Heart left ventricle (tissue), 16 donors: ENCODE measurements at regions not wholly inside any gene's neighbourhood (a gene's known extent, or its start where the extent isn't known, plus 50 kb on each side); places are given as distances from the start of the nearest gene placed in this dataset.

Experiments used
- ATAC-seq, 4 donors: fragments of 200-7000 bp; cut with Tn5 transposase; one replicate each; pipeline ENCODE4 v1.9.1; 2020 to 2022; ENCODE audit warnings: moderate library complexity in 4 of 4, mild to moderate bottlenecking in 3 of 4, moderate number of reproducible peaks in 1 of 4
- DNase-seq, 5 donors: peaks; one replicate each; pipeline ENCODE4 v3.0.0-alpha.2; 2020
- H3K27ac ChIP-seq, 12 donors: fragments of 200-600 bp; sonication (generic) in 4 of 12; one replicate each; pipeline versions ENCODE4 v1.5.0 to v1.8.0; 2016 to 2022; ENCODE audit warnings: mild to moderate bottlenecking in 2 of 12
- H3K27me3 ChIP-seq, 9 donors: fragments of 200-600 bp; sonication (generic) in 2 of 9; one replicate each; pipeline versions ENCODE4 v1.5.1 to v1.8.0; 2016 to 2022; ENCODE audit warnings: mild to moderate bottlenecking in 3 of 9
- H3K36me3 ChIP-seq, 9 donors: fragments of 200-600 bp; sonication (generic) in 2 of 9; one replicate each; pipeline versions ENCODE4 v1.5.0 to v1.8.0; 2018 to 2022; ENCODE audit warnings: mild to moderate bottlenecking in 2 of 9
- H3K4me1 ChIP-seq, 12 donors: fragments of 200-600 bp; sonication (generic) in 4 of 12; one replicate each; pipeline versions ENCODE4 v1.5.0 to v1.8.0; 2016 to 2022; ENCODE audit warnings: mild to moderate bottlenecking in 3 of 12
- H3K4me3 ChIP-seq, 12 donors: fragments of 200-600 bp; sonication (generic) in 4 of 12; one replicate each; pipeline versions ENCODE4 v1.5.0 to v1.8.0; 2017 to 2022; ENCODE audit warnings: mild to moderate bottlenecking in 9 of 12, moderate library complexity in 4 of 12
- H3K9me3 ChIP-seq, 12 donors: fragments of 200-600 bp; sonication (generic) in 4 of 12; one replicate each; pipeline versions ENCODE4 v1.5.0 to v1.8.0; 2016 to 2022; ENCODE audit warnings: mild to moderate bottlenecking in 1 of 12
- CTCF ChIP-seq, 12 donors: fragments of 200-600 bp; sonication (generic) in 4 of 12; IDR thresholded peaks; one replicate each; pipeline versions ENCODE4 v1.5.0 to v1.8.0; 2018 to 2022; ENCODE audit warnings: antibody characterized with exemption in 12 of 12, mild to moderate bottlenecking in 5 of 12
- POLR2A ChIP-seq, 2 donors: fragments of 450-650 bp; IDR thresholded peaks; one replicate each; pipeline ENCODE4 v1.6.1; 2017; ENCODE audit warnings: antibody characterized with exemption in 2 of 2, mild to moderate bottlenecking in 2 of 2, moderate library complexity in 2 of 2
- WGBS, 4 donors: extraction: QIAGEN DNeasy Blood & Tissue Kit in 2 of 4; methylation state at CpG; one replicate each; pipeline versions ENCODE4 v1.1.5 to v1.1.7; 2013 to 2018; 5-methylcytosine and 5-hydroxymethylcytosine counted together
- intact Hi-C, 10 donors: fragments of 100-400 bp; cut with DNase I; formaldehyde crosslinking; loops; one replicate each; pipeline versions ENCODE4 v1.11.1 to v1.14.2; 2022
- donor health status: ischemic (EF 13 %, LVEDD 7.1; RV severe dilation, severe dysfunction).
- donor health status: healthy with polysubstance abuse.
- donor health status: DM: no; HTN: yes; CAD: no.
- donor health status: DM: no; HTN: no; CAD: no.
- donor health status: ischemic (EF 25% LVEDD 6.9; RV normal size, moderate dysfunction).
- donor health status: ischemic (EF 25% LVEDD 5.7; RV mildly dilated, moderate dysfunction).
- donor health status: healthy.
- donor health status: DM: yes; HTN: yes; CAD: no.
- donor health status: ischemic (EF 35%, LVEDD 5.7; RV mildly dilated, moderate dysfunction).
- donor health status: nonischemic (EF 11% LVEDD 7.7; RV severe dilation, severe dysfunction).
- donor health status: DM: yes; HTN: yes; CAD: no.
- donor health status: PGD.
- donor health status: ischemic (EF 29% LVEDD 5.4; RV normal size, mild dysfunction).
- donor health status: nonischemic (EF 23%, LVEDD 6.1; RV moderate dilation, normal function).

- 38 to 53% (median 46%) methylated on average over 1 of the region's 1 CpG for WGBS, 4 donors
- intact Hi-C loops, result no loop called here
These were observed 516.6 kb upstream of the MEF2C start for GRCh38 chr5:89399548-89399947.

GRCh38 chr5:89397096-89397495, 514.1 kb upstream of the MEF2C start:
- H3K36me3 ChIP-seq, result no peaks in the 10 kb centered on the region
- DNase-seq (no peak), ATAC-seq (peak in 1 of 4 donors; percentile 24)
- TF ChIP-seq CTCF (IDR thresholded peaks at IDR 0.05) (no peak), POLR2A (IDR thresholded peaks at IDR 0.05) (no peak)
- 81 to 93% (median 83%) methylated on average over 1 of the region's 1 CpG for WGBS, 4 donors
- H3K27me3 ChIP-seq, result no peaks in the 10 kb centered on the region
- peak overlapping the region in 7 of 12 donors; percentile 6 to 83 (median 16) for H3K27ac ChIP-seq
- no peak overlapping the region for H3K4me3 ChIP-seq
- intact Hi-C loops, result no loop called here
- H3K4me1 ChIP-seq, result peaks cover 0 to 44% (median 1%) of the 10 kb centered on the region in 12 donors
- no peaks in the 10 kb centered on the region for H3K9me3 ChIP-seq

More at GRCh38 chr5:89399548-89399947, 516.6 kb upstream of the MEF2C start:
- H3K36me3 ChIP-seq, result no peaks in the 10 kb centered on the region
- no peaks in the 10 kb centered on the region for H3K9me3 ChIP-seq
- H3K4me1 ChIP-seq, result peaks cover 0 to 44% (median 1%) of the 10 kb centered on the region in 12 donors
- H3K4me3 ChIP-seq, result no peak overlapping the region
- H3K27me3 ChIP-seq, result no peaks in the 10 kb centered on the region
- DNase-seq (no peak), ATAC-seq (no peak)
- no peak for TF ChIP-seq POLR2A (IDR thresholded peaks at IDR 0.05)
- no peak for TF ChIP-seq CTCF (IDR thresholded peaks at IDR 0.05)
- H3K27ac ChIP-seq, result peak overlapping the region in 1 of 12 donors; percentile 22

GRCh38 chr5:89396278-89396954, 513.4 kb upstream of the MEF2C start:
- H3K9me3 ChIP-seq, result no peaks in the 10 kb centered on the region
- H3K4me1 ChIP-seq, result peaks cover 0 to 44% (median 1%) of the 10 kb centered on the region in 12 donors
- no peak for TF ChIP-seq POLR2A (IDR thresholded peaks at IDR 0.05)
- TF ChIP-seq CTCF (IDR thresholded peaks at IDR 0.05), result no peak
- peak in 1 of 5 donors; percentile 10 for DNase-seq
- H3K36me3 ChIP-seq, result no peaks in the 10 kb centered on the region
- 20 to 29% (median 22%) methylated on average over 2 of the region's 2 CpGs for WGBS, 4 donors
- H3K27ac ChIP-seq, result peak overlapping the region in 7 of 12 donors; percentile 4 to 83 (median 16)
- ATAC-seq, result peak in 3 of 4 donors; percentile 47 to 77 (median 73)
- H3K27me3 ChIP-seq, result no peaks in the 10 kb centered on the region
- peak overlapping the region in 1 of 12 donors; percentile 19 for H3K4me3 ChIP-seq
- intact Hi-C loops, result no loop called here

- H3K36me3 ChIP-seq, result no peaks in the 10 kb centered on the region
- peak overlapping the region in 1 of 12 donors; percentile 83 for H3K27ac ChIP-seq
- DNase-seq (no peak), ATAC-seq (no peak)
- no peak overlapping the region for H3K4me3 ChIP-seq
- intact Hi-C loops, result no loop called here
- no peaks in the 10 kb centered on the region for H3K27me3 ChIP-seq
- H3K9me3 ChIP-seq, result no peaks in the 10 kb centered on the region
- TF ChIP-seq CTCF (IDR thresholded peaks at IDR 0.05) (no peak), POLR2A (IDR thresholded peaks at IDR 0.05) (no peak)
- H3K4me1 ChIP-seq, result peaks cover 0 to 44% (median 1%) of the 10 kb centered on the region in 12 donors
These were observed 512.1 kb upstream of the MEF2C start for GRCh38 chr5:89395111-89395510.
